DND-41 (cell line): ENCODE measurements at regions not wholly inside any gene's neighbourhood (a gene's known extent, or its start where the extent isn't known, plus 50 kb on each side); places are given as distances from the start of the nearest gene placed in this dataset.

ENCODE experiments used
- EZH2 ChIP-seq: IDR thresholded peaks from 3 replicates; pipeline ENCODE4 v1.6.1; 2012; ENCODE audit warnings: borderline replicate concordance, low read depth, mild to moderate bottlenecking, moderate library complexity, low read length, inconsistent platforms; ENCODE audit not compliant: severe bottlenecking
- TF ChIP-seq, protein P1 (sequence below): IDR thresholded peaks from 2 replicates; pipeline ENCODE4 v1.5.1; 2012; ENCODE audit warnings: borderline replicate concordance, low read length, moderate library complexity, mild to moderate bottlenecking; ENCODE audit not compliant: poor library complexity, severe bottlenecking; ENCODE audit errors: extremely low read depth

DNA sequence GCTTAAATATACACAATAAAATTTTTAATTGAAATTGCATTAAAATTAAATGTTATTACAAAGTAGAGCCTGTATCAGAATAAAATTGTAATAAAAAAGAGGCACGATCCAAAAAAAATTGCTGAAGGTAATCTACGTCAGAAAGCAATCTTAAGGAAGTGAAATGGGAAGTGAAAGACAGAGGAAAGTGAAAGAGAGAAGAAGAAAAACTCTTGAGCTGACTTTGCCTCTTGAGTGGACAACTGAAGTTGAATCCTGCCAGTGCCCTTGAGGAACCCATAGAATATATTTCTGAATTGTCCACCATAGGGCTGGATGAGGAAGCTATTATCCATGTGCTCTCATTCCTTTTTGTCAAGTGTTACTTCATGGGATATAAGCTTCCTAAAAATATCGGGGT lies 285.1 kb upstream of the STAC start:
- TF ChIP-seq, protein P1, sequence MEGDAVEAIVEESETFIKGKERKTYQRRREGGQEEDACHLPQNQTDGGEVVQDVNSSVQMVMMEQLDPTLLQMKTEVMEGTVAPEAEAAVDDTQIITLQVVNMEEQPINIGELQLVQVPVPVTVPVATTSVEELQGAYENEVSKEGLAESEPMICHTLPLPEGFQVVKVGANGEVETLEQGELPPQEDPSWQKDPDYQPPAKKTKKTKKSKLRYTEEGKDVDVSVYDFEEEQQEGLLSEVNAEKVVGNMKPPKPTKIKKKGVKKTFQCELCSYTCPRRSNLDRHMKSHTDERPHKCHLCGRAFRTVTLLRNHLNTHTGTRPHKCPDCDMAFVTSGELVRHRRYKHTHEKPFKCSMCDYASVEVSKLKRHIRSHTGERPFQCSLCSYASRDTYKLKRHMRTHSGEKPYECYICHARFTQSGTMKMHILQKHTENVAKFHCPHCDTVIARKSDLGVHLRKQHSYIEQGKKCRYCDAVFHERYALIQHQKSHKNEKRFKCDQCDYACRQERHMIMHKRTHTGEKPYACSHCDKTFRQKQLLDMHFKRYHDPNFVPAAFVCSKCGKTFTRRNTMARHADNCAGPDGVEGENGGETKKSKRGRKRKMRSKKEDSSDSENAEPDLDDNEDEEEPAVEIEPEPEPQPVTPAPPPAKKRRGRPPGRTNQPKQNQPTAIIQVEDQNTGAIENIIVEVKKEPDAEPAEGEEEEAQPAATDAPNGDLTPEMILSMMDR: no peak
- no peak for TF ChIP-seq EZH2
